ENCODE measurements at regions not wholly inside any gene's neighbourhood (a gene's known extent, or its start where the extent isn't known, plus 50 kb on each side); places are given as distances from the start of the nearest gene placed in this dataset.

- Histone ChIP-seq H3K9ac (ENCODE audit: insufficient read depth, low read length, poor library complexity, severe bottlenecking) (no peak overlapping the region), H3K36me3 (replicated peaks in 1 of 2; ENCODE audit: control insufficient read depth in 1 of 2, insufficient read depth in 2 of 2, low read length in 2 of 2) (no peaks in the 10 kb centered on the region), H3K4me3 (replicated peaks in 1 of 3; ENCODE audit: low read depth in 2 of 3, low read length in 3 of 3) (no peak overlapping the region), H3K4me1 (ENCODE audit: control insufficient read depth in 1 of 2, insufficient read depth in 2 of 2, low read length in 2 of 2) (no peaks in the 10 kb centered on the region), H3K4me2 (replicated peaks; ENCODE audit: extremely low read depth, low read length, poor library complexity, severe bottlenecking) (no peak overlapping the region), H4K20me1 (ENCODE audit: insufficient read depth, low read length) (no peaks in the 10 kb centered on the region), H2AFZ (ENCODE audit: insufficient read depth, low read depth, low read length, poor library complexity, severe bottlenecking) (no peak overlapping the region), H3K9me3 (replicated peaks in 1 of 2; ENCODE audit: control insufficient read depth in 1 of 2, insufficient read depth in 1 of 2, low read length in 2 of 2) (no peaks in the 10 kb centered on the region), H3K79me2 (ENCODE audit: insufficient read depth, low read length) (no peaks in the 10 kb centered on the region), H3K27me3 (ENCODE audit: control insufficient read depth in 2 of 2, insufficient read depth in 2 of 2, low read length in 2 of 2) (no peaks in the 10 kb centered on the region), H3K27ac (ENCODE audit: low read depth in 1 of 2, low read length in 2 of 2) (no peak overlapping the region)
- H3K4me1 Mint-ChIP-seq, result no peaks in the 10 kb centered on the region
- H3K4me3 Mint-ChIP-seq, result no peak overlapping the region
- no CpG with 5 or more reads among the region's 2 CpGs for WGBS (ENCODE audit: insufficient coverage)
- intact Hi-C loops (cut with micrococcal nuclease), result no loop called here
- H3K27me3 Mint-ChIP-seq (ENCODE audit: low read depth in 3 of 3), result peaks cover 0 to 6% (median 0%) of the 10 kb centered on the region in 3 donors
- no peak overlapping the region for H3K27ac Mint-ChIP-seq
- DNase-seq, result no peak
- no peak for TF ChIP-seq CTCF (IDR thresholded peaks at IDR 0.05)
- H3K36me3 Mint-ChIP-seq, result no peaks in the 10 kb centered on the region
- H3K9me3 Mint-ChIP-seq, result peaks cover 0 to 2% (median 0%) of the 10 kb centered on the region in 7 donors
Measured at GRCh38 chr5:38709678-38710306, 136.0 kb upstream of the OSMR start.

GRCh38 chr5:38710627-38711026 lies 135.2 kb upstream of the OSMR start:
- Histone ChIP-seq H3K79me2 (ENCODE audit: insufficient read depth, low read length) (no peaks in the 10 kb centered on the region), H3K27ac (ENCODE audit: low read depth in 1 of 2, low read length in 2 of 2) (no peak overlapping the region), H2AFZ (ENCODE audit: insufficient read depth, low read depth, low read length, poor library complexity, severe bottlenecking) (no peak overlapping the region), H3K4me3 (replicated peaks in 1 of 3; ENCODE audit: low read depth in 2 of 3, low read length in 3 of 3) (no peak overlapping the region), H3K9me3 (replicated peaks in 1 of 2; ENCODE audit: control insufficient read depth in 1 of 2, insufficient read depth in 1 of 2, low read length in 2 of 2) (no peaks in the 10 kb centered on the region), H4K20me1 (ENCODE audit: insufficient read depth, low read length) (no peaks in the 10 kb centered on the region), H3K4me2 (replicated peaks; ENCODE audit: extremely low read depth, low read length, poor library complexity, severe bottlenecking) (no peak overlapping the region), H3K4me1 (ENCODE audit: control insufficient read depth in 1 of 2, insufficient read depth in 2 of 2, low read length in 2 of 2) (no peaks in the 10 kb centered on the region), H3K9ac (ENCODE audit: insufficient read depth, low read length, poor library complexity, severe bottlenecking) (no peak overlapping the region), H3K36me3 (replicated peaks in 1 of 2; ENCODE audit: control insufficient read depth in 1 of 2, insufficient read depth in 2 of 2, low read length in 2 of 2) (no peaks in the 10 kb centered on the region), H3K27me3 (ENCODE audit: control insufficient read depth in 2 of 2, insufficient read depth in 2 of 2, low read length in 2 of 2) (no peaks in the 10 kb centered on the region)
- WGBS (ENCODE audit: insufficient coverage), result 100% methylated on average over 2 of the region's 2 CpGs
- H3K4me3 Mint-ChIP-seq, result no peak overlapping the region
- DNase-seq, result no peak
- no peak overlapping the region for H3K27ac Mint-ChIP-seq
- intact Hi-C loops (cut with micrococcal nuclease), result no loop called here
- H3K4me1 Mint-ChIP-seq, result no peaks in the 10 kb centered on the region
- H3K36me3 Mint-ChIP-seq, result no peaks in the 10 kb centered on the region
- peaks cover 0 to 2% (median 0%) of the 10 kb centered on the region in 7 donors for H3K9me3 Mint-ChIP-seq
- H3K27me3 Mint-ChIP-seq (ENCODE audit: low read depth in 3 of 3), result peaks cover 0 to 6% (median 0%) of the 10 kb centered on the region in 3 donors
- no peak for TF ChIP-seq CTCF (IDR thresholded peaks at IDR 0.05)

All from CD14-positive monocyte (primary cell).